H1 (cell line): ENCODE measurements at regions not wholly inside any gene's neighbourhood (a gene's known extent, or its start where the extent isn't known, plus 50 kb on each side); places are given as distances from the start of the nearest gene placed in this dataset.

Source experiments
- CREB1 ChIP-seq: IDR thresholded peaks from 2 replicates; pipeline ENCODE4 v1.6.1; 2012; ENCODE audit warnings: inconsistent platforms
- GTF2F1 ChIP-seq: IDR thresholded peaks from 2 replicates; pipeline ENCODE4 v1.6.1; 2012; ENCODE audit warnings: low read depth, low read length, improper control_type of control experiment, borderline replicate concordance
- RXRA ChIP-seq: IDR thresholded peaks from 2 replicates; pipeline ENCODE4 v1.6.1; 2011; ENCODE audit warnings: low read depth, mild to moderate bottlenecking, low read length, moderate library complexity; ENCODE audit not compliant: insufficient read depth
- YY1 ChIP-seq: IDR thresholded peaks from 2 replicates; pipeline ENCODE4 v1.6.1; 2011; ENCODE audit warnings: low read depth, mild to moderate bottlenecking, low read length
- ZNF274 ChIP-seq: IDR thresholded peaks from 2 replicates; pipeline ENCODE4 v1.7.0; 2012; ENCODE audit warnings: low read length, borderline replicate concordance; ENCODE audit errors: extremely low read depth
- TF ChIP-seq, protein P1 (sequence below): fragments of 300-600 bp; sonication (generic); IDR thresholded peaks from 2 replicates; pipeline ENCODE4 v1.7.1; 2012; ENCODE audit warnings: low read length, moderate library complexity, mild to moderate bottlenecking, inconsistent platforms; ENCODE audit not compliant: insufficient replicate concordance
- TF ChIP-seq, protein P2 (sequence below): IDR thresholded peaks from 2 replicates; pipeline ENCODE4 v1.6.1; 2012; ENCODE audit warnings: inconsistent platforms

GRCh38 chr22:47437636-47438035 is 675.2 kb downstream of the TBC1D22A start (continued):
- TF ChIP-seq, protein P1, sequence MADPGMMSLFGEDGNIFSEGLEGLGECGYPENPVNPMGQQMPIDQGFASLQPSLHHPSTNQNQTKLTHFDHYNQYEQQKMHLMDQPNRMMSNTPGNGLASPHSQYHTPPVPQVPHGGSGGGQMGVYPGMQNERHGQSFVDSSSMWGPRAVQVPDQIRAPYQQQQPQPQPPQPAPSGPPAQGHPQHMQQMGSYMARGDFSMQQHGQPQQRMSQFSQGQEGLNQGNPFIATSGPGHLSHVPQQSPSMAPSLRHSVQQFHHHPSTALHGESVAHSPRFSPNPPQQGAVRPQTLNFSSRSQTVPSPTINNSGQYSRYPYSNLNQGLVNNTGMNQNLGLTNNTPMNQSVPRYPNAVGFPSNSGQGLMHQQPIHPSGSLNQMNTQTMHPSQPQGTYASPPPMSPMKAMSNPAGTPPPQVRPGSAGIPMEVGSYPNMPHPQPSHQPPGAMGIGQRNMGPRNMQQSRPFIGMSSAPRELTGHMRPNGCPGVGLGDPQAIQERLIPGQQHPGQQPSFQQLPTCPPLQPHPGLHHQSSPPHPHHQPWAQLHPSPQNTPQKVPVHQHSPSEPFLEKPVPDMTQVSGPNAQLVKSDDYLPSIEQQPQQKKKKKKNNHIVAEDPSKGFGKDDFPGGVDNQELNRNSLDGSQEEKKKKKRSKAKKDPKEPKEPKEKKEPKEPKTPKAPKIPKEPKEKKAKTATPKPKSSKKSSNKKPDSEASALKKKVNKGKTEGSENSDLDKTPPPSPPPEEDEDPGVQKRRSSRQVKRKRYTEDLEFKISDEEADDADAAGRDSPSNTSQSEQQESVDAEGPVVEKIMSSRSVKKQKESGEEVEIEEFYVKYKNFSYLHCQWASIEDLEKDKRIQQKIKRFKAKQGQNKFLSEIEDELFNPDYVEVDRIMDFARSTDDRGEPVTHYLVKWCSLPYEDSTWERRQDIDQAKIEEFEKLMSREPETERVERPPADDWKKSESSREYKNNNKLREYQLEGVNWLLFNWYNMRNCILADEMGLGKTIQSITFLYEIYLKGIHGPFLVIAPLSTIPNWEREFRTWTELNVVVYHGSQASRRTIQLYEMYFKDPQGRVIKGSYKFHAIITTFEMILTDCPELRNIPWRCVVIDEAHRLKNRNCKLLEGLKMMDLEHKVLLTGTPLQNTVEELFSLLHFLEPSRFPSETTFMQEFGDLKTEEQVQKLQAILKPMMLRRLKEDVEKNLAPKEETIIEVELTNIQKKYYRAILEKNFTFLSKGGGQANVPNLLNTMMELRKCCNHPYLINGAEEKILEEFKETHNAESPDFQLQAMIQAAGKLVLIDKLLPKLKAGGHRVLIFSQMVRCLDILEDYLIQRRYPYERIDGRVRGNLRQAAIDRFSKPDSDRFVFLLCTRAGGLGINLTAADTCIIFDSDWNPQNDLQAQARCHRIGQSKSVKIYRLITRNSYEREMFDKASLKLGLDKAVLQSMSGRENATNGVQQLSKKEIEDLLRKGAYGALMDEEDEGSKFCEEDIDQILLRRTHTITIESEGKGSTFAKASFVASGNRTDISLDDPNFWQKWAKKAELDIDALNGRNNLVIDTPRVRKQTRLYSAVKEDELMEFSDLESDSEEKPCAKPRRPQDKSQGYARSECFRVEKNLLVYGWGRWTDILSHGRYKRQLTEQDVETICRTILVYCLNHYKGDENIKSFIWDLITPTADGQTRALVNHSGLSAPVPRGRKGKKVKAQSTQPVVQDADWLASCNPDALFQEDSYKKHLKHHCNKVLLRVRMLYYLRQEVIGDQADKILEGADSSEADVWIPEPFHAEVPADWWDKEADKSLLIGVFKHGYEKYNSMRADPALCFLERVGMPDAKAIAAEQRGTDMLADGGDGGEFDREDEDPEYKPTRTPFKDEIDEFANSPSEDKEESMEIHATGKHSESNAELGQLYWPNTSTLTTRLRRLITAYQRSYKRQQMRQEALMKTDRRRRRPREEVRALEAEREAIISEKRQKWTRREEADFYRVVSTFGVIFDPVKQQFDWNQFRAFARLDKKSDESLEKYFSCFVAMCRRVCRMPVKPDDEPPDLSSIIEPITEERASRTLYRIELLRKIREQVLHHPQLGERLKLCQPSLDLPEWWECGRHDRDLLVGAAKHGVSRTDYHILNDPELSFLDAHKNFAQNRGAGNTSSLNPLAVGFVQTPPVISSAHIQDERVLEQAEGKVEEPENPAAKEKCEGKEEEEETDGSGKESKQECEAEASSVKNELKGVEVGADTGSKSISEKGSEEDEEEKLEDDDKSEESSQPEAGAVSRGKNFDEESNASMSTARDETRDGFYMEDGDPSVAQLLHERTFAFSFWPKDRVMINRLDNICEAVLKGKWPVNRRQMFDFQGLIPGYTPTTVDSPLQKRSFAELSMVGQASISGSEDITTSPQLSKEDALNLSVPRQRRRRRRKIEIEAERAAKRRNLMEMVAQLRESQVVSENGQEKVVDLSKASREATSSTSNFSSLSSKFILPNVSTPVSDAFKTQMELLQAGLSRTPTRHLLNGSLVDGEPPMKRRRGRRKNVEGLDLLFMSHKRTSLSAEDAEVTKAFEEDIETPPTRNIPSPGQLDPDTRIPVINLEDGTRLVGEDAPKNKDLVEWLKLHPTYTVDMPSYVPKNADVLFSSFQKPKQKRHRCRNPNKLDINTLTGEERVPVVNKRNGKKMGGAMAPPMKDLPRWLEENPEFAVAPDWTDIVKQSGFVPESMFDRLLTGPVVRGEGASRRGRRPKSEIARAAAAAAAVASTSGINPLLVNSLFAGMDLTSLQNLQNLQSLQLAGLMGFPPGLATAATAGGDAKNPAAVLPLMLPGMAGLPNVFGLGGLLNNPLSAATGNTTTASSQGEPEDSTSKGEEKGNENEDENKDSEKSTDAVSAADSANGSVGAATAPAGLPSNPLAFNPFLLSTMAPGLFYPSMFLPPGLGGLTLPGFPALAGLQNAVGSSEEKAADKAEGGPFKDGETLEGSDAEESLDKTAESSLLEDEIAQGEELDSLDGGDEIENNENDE: no peak
- TF ChIP-seq GTF2F1 (no peak), YY1 (no peak), ZNF274 (no peak), CREB1 (no peak), RXRA (no peak)
- TF ChIP-seq, protein P2, sequence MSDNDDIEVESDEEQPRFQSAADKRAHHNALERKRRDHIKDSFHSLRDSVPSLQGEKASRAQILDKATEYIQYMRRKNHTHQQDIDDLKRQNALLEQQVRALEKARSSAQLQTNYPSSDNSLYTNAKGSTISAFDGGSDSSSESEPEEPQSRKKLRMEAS: no peak
